ENCODE measurements at regions not wholly inside any gene's neighbourhood (a gene's known extent, or its start where the extent isn't known, plus 50 kb on each side); places are given as distances from the start of the nearest gene placed in this dataset.

DNA sequence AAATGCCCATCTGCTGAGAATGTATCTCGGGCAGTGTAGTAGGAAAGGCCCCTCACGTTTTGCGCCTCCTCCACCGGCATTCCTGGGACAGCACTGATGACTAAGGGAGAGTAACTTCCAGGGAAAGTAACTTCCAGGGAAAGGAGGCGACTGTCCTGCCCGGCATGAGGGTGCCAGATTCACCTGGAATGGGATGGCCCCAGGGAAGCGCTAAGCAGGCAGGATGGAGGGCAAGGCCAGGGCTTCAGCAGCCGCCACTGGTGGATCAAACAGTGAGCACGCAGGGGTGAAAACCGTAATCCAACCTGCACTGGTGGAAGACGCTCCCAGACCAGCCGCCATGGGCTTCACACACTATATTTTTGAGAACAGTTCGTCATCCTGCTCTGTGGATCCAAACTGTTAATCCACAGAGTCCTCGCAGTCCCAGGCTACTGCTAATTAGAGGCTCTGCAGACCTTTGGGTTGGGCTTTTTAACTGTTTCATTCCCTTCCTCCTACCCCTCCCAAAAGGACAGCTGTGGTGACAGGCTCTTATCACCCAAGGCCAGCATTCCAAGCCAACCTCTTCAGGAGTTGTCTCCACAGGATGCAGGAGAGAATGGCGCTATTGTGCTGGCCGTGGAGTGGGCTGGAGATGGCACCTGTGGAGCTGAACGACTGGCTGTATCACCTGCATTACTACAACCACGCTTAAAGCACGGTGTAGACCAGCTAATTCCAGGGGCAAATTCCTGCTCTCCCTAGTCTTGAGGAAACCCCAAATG lies 178.9 kb downstream of the DLL1 start:
- no peak overlapping the region for H3K27ac ChIP-seq (ENCODE audit: low read depth, low read length)
- H3K27me3 ChIP-seq (ENCODE audit: control insufficient read depth, insufficient read depth, low read length): no peaks in the 10 kb centered on the region

DNA sequence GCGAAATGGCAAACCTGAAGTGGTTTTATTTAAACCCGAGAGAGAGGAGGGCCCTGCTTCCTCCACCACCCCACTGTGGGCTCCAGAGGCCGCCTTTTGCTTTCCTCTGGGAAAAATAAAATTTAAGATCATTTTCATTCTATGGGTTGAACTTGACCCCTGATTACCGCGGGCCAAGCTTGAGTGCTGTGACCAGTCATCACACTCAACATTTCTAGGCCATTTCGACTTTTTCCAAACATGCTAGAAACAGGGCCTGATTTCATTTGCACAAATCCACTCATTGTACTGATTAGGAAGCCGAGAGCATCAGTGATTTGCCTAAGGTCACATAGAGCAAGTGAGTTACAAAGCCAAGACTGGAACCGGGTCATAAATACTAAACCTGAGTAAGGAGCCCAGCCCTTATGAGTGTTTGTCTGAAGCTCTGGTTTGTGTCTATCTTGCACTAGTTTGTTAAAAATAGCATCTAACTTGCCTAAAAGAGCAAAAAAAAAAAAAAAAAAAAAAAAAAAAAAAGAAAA lies 179.7 kb downstream of the DLL1 start:
- Histone ChIP-seq H3K9ac (ENCODE audit: low read length) (no peak overlapping the region), H3K4me3 (ENCODE audit: low read depth, low read length) (no peak overlapping the region), H3K27me3 (ENCODE audit: control insufficient read depth, insufficient read depth, low read length) (no peaks in the 10 kb centered on the region), H3K27ac (ENCODE audit: low read depth, low read length) (no peak overlapping the region), H3K4me1 (ENCODE audit: control insufficient read depth, insufficient read depth, low read length) (no peaks in the 10 kb centered on the region; the same call in 1 of the 2 replicates), H3K9me3 (ENCODE audit: control insufficient read depth, insufficient read depth, low read depth, low read length) (no peaks in the 10 kb centered on the region), H3K36me3 (ENCODE audit: control insufficient read depth, insufficient read depth, low read length) (no peaks in the 10 kb centered on the region)

More for the DNA sequence above, 178.9 kb downstream of the DLL1 start:
- H3K36me3 ChIP-seq (ENCODE audit: control insufficient read depth, insufficient read depth, low read length): no peaks in the 10 kb centered on the region
- H3K9me3 ChIP-seq (ENCODE audit: control insufficient read depth, insufficient read depth, low read depth, low read length): no peaks in the 10 kb centered on the region
- no peaks in the 10 kb centered on the region; the same call in 1 of the 2 replicates for H3K4me1 ChIP-seq (ENCODE audit: control insufficient read depth, insufficient read depth, low read length)
- H3K4me3 ChIP-seq (ENCODE audit: low read depth, low read length): no peak overlapping the region
- no peak overlapping the region for H3K9ac ChIP-seq (ENCODE audit: low read length)

DNA sequence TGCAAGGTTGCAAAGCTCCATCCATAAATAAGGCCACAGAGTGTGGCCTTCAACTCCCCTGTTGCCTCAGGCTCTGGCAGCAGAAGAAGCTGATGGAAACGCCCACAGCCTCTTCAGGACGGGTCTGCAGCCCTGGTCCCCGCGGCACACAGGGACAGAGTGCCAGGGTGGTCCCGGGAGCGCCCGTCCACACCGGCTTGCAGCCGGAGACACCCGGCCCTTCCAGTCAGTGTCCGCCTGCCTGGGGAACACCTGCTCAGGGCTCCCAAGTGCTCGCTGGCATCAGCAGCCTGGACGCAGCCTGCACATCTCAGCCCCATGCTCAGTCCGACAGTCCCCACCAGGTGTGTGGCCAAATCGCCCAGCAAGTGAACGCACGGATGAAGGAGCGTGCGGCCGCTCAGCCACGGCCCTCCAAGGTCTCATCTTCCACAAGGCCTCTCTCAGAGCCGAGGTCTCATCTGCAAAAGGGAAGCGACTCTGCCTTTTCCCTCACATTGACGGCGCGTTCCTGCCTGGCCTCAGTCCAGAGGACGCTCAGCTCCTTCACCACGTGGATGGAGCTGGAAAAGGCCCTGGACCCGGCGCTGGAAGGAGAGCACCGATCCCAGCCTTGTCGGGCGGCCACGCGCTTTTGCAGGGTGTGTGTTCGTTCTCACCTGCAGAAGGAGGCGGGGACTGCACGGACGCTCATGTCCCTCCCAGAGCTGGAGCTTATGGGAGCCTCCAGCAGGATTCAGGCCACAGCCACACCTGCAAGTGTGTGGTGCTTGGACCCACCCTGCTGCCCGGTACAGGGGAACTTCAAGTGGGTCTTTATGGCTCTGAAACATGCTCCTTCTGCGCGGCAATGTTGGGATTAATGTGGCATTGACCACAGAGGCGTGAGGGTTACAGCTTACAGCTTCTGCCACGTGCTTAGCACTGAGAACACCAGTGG lies 180.4 kb downstream of the DLL1 start:
- H3K4me1 ChIP-seq (ENCODE audit: control insufficient read depth, insufficient read depth, low read length): no peaks in the 10 kb centered on the region; the same call in 1 of the 2 replicates
- H3K9ac ChIP-seq (ENCODE audit: low read length): no peak overlapping the region
- no peaks in the 10 kb centered on the region for H3K27me3 ChIP-seq (ENCODE audit: control insufficient read depth, insufficient read depth, low read length)
- H3K36me3 ChIP-seq (ENCODE audit: control insufficient read depth, insufficient read depth, low read length): no peaks in the 10 kb centered on the region
- no peak overlapping the region for H3K4me3 ChIP-seq (ENCODE audit: low read depth, low read length)
- H3K9me3 ChIP-seq (ENCODE audit: control insufficient read depth, insufficient read depth, low read depth, low read length): no peaks in the 10 kb centered on the region
- no peak overlapping the region for H3K27ac ChIP-seq (ENCODE audit: low read depth, low read length)

DNA sequence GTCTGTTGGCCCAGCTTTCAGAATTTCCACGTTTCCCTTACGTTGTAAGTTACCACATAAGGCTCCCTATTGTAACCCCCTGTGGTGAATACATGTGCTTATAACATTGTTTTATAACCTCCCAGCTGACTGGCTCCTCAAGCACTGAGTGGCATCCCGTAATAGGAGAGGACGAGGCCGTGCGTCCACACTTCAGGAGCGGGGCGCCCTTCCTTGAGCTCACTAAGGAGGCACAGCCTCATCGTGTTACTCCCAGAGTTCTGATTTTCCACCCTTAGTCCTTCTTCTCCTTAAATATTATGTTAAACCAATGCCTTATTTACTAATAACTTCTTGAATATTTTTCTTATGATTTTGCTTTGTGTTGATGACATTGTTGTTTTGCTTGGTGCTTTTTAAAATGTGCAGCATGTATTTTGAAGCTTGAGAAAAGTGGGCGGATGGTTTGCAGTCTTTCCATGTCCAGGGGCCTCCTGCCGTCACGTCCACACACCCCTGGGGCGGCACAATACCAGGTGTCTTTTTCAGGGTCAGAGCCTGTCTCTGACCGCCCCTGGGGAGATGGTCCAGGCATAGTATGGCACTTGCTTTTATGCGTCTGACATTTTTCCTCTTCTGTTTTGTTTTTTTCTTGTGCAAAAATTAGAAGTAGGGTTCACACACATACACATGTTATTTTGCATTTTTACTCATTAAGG lies 181.8 kb downstream of the DLL1 start:
- H3K36me3 ChIP-seq (ENCODE audit: control insufficient read depth, insufficient read depth, low read length): no peaks in the 10 kb centered on the region
- H3K9ac ChIP-seq (ENCODE audit: low read length): no peak overlapping the region
- no peak overlapping the region for H3K27ac ChIP-seq (ENCODE audit: low read depth, low read length)
- H3K27me3 ChIP-seq (ENCODE audit: control insufficient read depth, insufficient read depth, low read length): no peaks in the 10 kb centered on the region
- no peaks in the 10 kb centered on the region for H3K4me1 ChIP-seq (ENCODE audit: control insufficient read depth, insufficient read depth, low read length)
- no peaks in the 10 kb centered on the region for H3K9me3 ChIP-seq (ENCODE audit: control insufficient read depth, insufficient read depth, low read depth, low read length)
- no peak overlapping the region for H3K4me3 ChIP-seq (ENCODE audit: low read depth, low read length)

DNA sequence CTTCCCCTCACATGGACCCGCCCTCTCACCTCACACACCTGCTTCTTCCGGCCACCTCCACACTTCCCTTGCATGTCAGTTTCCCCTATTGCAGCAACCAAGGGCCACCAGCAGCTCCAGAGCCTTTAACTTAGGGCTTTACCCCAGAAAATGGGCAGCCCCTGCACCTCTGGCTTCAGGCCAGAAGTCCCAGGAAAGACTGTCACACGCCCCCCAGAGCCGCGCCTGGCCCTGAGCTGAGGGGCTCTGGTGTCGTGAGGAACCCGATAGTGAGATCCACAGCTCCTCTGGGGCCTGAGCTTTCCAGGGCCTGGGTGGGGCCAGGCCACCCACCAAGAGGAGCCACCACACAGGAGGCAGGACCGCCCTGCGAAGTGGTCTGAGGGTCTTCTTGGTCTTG lies 182.4 kb downstream of the DLL1 start:
- no peaks in the 10 kb centered on the region for H3K9me3 ChIP-seq (ENCODE audit: control insufficient read depth, insufficient read depth, low read depth, low read length)
- no peaks in the 10 kb centered on the region for H3K4me1 ChIP-seq (ENCODE audit: control insufficient read depth, insufficient read depth, low read length)
- H3K36me3 ChIP-seq (ENCODE audit: control insufficient read depth, insufficient read depth, low read length): no peaks in the 10 kb centered on the region
- no peak overlapping the region for H3K9ac ChIP-seq (ENCODE audit: low read length)
- no peak overlapping the region for H3K27ac ChIP-seq (ENCODE audit: low read depth, low read length)
- H3K4me3 ChIP-seq (ENCODE audit: low read depth, low read length): no peak overlapping the region
- no peaks in the 10 kb centered on the region for H3K27me3 ChIP-seq (ENCODE audit: control insufficient read depth, insufficient read depth, low read length)

DNA sequence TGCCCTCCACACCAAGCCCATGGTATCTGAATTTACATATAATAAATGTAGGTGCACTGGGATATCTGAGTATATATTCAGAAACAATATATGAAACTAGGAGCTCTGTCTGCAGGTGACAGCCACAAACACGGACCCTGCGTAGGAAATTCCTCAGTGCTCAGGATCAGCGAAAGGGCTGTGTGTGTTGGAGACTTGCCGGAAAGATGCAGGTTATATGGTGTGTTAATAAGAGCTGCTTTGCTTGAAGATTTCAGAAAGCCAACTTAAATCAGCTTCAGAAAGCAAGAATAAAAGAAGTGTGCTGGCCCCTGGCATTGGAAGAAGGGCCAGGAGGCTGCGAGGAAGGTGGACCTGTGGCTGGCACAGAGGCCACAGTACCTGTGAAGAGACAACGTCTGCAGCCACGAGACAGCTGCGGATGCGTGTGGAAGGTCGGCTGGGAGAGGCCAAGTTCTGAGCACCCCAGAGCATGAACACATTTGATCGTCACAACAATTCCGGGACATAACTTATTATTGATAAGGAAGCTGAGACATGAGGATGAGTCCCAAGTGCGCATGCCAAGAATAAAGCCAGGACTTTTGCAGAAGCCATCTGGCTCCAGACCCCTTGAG lies 183.2 kb downstream of the DLL1 start:
- no peaks in the 10 kb centered on the region for H3K27me3 ChIP-seq (ENCODE audit: control insufficient read depth, insufficient read depth, low read length)

DNA sequence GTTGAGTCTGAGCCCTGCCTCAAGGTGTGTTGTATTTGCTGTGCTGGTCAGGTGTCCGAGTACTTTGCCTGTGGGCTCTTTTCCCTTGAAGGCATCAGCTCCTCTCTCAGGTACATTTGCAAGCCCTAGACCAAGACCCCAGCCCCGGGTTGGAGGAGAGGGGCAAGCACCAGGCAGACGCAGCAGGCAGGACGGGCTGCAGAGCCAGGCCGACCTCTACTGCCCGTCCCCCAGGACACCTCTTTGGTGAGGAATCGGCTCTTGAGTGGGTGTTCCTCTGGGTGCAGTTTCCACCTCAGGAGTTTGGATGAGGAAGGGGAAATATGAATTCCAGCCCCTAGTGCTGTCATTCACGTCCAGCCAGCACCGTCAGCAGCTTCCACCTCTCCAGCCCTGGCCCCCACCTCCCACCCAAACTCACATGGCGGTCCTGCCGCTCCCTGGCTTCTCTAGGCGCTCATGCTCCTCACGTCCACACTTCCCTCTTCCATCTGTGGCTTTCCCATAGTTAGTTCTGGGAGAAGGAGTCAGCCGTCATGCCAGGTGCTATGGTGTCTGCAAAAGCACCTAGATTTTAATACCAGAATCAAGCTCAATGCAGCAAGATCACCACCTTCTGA lies 183.9 kb downstream of the DLL1 start:
- Histone ChIP-seq H3K4me3 (ENCODE audit: low read depth, low read length) (no peak overlapping the region), H3K9ac (ENCODE audit: low read length) (no peak overlapping the region), H3K9me3 (ENCODE audit: control insufficient read depth, insufficient read depth, low read depth, low read length) (no peaks in the 10 kb centered on the region), H3K27me3 (ENCODE audit: control insufficient read depth, insufficient read depth, low read length) (no peaks in the 10 kb centered on the region), H3K4me1 (ENCODE audit: control insufficient read depth, insufficient read depth, low read length) (no peaks in the 10 kb centered on the region), H3K36me3 (ENCODE audit: control insufficient read depth, insufficient read depth, low read length) (no peaks in the 10 kb centered on the region), H3K27ac (ENCODE audit: low read depth, low read length) (no peak overlapping the region)

More for the DNA sequence above, 183.2 kb downstream of the DLL1 start:
- Histone ChIP-seq H3K36me3 (ENCODE audit: control insufficient read depth, insufficient read depth, low read length) (no peaks in the 10 kb centered on the region), H3K9ac (ENCODE audit: low read length) (no peak overlapping the region), H3K4me1 (ENCODE audit: control insufficient read depth, insufficient read depth, low read length) (no peaks in the 10 kb centered on the region), H3K4me3 (ENCODE audit: low read depth, low read length) (no peak overlapping the region), H3K27ac (ENCODE audit: low read depth, low read length) (no peak overlapping the region), H3K9me3 (ENCODE audit: control insufficient read depth, insufficient read depth, low read depth, low read length) (no peaks in the 10 kb centered on the region)

DNA sequence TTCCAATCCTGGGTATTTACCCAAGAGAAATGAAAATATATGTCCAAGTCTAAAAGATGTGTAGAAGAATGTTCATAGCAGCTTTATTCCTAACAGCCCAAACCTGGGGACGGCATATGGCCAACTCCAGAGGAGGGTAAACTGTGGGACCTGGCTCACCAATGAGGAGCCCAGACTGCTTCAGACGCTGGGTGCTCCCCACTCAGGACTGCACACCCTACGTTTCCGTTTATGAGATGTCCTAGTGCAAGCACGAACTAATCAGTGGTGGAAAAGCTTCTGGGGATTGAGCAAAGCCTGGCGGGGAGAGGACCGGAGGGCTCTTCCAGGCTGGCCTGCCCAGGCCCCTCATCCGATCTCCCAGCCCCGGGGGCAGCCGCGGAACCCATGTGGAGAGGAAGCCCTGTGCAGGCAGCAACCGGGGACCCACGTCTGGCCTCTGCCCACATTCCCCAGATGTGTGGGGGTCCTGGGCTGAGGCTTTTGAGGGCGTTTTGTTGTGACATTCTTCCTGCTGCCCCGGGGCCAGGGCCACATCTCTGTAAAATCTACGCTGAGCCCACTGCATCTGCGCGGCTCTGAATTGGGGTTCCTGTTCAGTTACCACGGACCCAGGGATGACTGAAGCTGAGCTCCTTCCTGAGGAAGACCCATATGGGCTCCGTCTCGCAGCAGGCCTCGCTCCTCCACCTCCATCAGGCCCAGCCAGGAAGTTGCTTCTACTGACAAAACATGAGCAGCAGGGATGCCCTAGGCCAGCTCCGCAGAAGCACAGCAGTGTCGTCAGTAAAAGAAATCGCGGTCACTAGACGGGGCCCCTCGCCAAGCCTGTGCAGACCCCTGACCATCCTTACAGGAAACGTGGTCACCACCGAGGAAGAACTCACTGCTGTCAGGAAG lies 188.0 kb downstream of the DLL1 start:
- no peaks in the 10 kb centered on the region; the same call in 1 of the 2 replicates for H3K4me1 ChIP-seq (ENCODE audit: control insufficient read depth, insufficient read depth, low read length)
- H3K36me3 ChIP-seq (ENCODE audit: control insufficient read depth, insufficient read depth, low read length): no peaks in the 10 kb centered on the region
- peaks cover 11% of the 10 kb centered on the region; the same call in 1 of the 2 replicates for H3K9me3 ChIP-seq (ENCODE audit: control insufficient read depth, insufficient read depth, low read depth, low read length)
- no peak overlapping the region for H3K4me3 ChIP-seq (ENCODE audit: low read depth, low read length)
- H3K9ac ChIP-seq (ENCODE audit: low read length): no peak overlapping the region
- H3K27ac ChIP-seq (ENCODE audit: low read depth, low read length): no peak overlapping the region
- no peaks in the 10 kb centered on the region for H3K27me3 ChIP-seq (ENCODE audit: control insufficient read depth, insufficient read depth, low read length)

DNA sequence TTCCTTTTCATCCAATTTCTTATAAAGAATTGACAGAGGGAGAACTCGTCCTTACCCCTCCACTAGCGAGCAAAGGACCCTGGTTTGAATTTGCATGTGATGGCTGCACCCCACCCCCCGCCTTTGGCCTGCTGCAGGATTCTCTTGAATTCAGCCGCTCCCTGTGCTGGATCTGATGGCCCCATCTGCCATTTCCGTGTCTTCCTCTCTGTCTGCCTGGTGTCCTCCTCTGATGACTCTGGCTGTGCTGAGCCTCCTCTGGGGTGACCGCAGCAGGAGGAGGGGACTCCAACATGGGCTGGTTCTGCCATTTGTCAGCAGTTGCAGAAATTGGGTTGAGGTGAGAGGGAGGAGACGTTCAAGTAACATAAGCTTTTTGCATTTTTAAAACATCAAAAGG lies 188.8 kb downstream of the DLL1 start:
- H3K9me3 ChIP-seq (ENCODE audit: control insufficient read depth, insufficient read depth, low read depth, low read length): peaks cover 11% of the 10 kb centered on the region; the same call in 1 of the 2 replicates
- H3K4me3 ChIP-seq (ENCODE audit: low read depth, low read length): no peak overlapping the region
- no peaks in the 10 kb centered on the region; the same call in 1 of the 2 replicates for H3K4me1 ChIP-seq (ENCODE audit: control insufficient read depth, insufficient read depth, low read length)
- no peaks in the 10 kb centered on the region for H3K27me3 ChIP-seq (ENCODE audit: control insufficient read depth, insufficient read depth, low read length)
- no peak overlapping the region for H3K27ac ChIP-seq (ENCODE audit: low read depth, low read length)
- H3K36me3 ChIP-seq (ENCODE audit: control insufficient read depth, insufficient read depth, low read length): no peaks in the 10 kb centered on the region
- no peak overlapping the region for H3K9ac ChIP-seq (ENCODE audit: low read length)
